Fibroblast of skin of right biceps (primary cell): ENCODE measurements at regions not wholly inside any gene's neighbourhood (a gene's known extent, or its start where the extent isn't known, plus 50 kb on each side); places are given as distances from the start of the nearest gene placed in this dataset.
"Not testable (repeated sequence)": the region's sequence is repeated elsewhere in the genome, so short reads cannot be mapped to it uniquely, and the experiment has no call there.

Experiments used
- DNase-seq: peaks from one replicate; pipeline ENCODE4 v3.0.0-alpha.2; 2013

GRCh38 chr14:86087377-86087776 is 557.4 kb downstream of the FLRT2 start:
- no peak for DNase-seq

DNA sequence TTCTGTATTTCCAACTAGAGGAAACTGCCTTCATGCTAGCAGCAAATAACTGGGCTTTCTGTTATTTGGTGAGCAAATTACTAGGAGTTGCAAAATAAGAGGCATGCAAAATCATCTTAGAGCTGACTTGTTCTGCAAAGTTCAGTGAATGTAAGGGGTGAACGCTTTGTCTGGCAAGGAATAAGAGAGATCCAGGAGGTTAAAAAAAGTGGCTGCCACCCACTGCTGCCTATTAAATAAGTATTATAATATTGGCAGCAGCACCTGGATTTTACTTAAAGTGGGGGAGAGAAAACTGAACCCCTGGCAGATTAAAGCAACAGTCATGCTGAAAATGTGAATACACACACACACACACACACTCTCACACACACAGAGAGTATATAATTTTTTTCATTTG is 557.0 kb downstream of the FLRT2 start:
- DNase-seq: no peak

- no peak for DNase-seq
Observed at GRCh38 chr14:86084097-86084496, 554.2 kb downstream of the FLRT2 start.

- DNase-seq: no peak
Observed at GRCh38 chr14:86083616-86084015, 553.7 kb downstream of the FLRT2 start.

DNA sequence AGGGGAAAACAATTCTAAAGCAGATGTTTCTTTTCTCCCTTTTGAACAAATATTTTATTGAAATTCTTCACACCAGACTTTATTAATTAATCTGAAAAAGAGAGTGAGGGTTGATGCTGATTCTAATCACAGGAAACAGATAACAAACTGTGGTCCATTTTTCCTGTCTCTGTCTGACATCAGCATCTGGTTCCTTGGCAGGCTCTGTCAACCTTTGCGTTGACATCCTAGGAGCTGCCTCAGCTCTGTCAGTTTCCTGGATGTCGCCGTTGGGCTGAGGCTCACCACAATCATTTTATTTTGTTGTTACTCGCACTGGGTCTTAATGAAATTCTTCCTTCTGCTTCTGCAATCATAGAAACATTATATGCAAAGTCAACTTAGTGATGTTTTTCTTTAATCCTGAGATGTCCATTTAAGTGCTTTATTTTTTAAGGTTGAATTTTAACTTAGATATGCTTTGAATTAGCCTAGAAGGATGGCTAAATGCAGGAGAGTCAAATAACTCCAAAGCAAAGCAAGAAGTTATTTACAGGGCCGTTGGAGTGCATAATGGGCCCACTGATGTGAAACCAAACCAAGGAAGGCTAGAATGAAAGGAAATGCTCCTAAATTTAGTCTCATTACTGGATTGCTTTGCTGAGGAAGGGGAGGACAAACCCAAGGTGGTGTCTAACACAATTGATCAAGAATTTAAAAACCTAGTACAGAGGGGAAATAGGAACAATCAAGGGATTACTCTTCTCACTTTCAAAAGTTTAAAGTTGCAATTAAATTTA is 542.4 kb downstream of the FLRT2 start:
- peak; percentile 38 for DNase-seq

GRCh38 chr14:86066651-86067050 is 536.7 kb downstream of the FLRT2 start:
- DNase-seq: no peak

DNA sequence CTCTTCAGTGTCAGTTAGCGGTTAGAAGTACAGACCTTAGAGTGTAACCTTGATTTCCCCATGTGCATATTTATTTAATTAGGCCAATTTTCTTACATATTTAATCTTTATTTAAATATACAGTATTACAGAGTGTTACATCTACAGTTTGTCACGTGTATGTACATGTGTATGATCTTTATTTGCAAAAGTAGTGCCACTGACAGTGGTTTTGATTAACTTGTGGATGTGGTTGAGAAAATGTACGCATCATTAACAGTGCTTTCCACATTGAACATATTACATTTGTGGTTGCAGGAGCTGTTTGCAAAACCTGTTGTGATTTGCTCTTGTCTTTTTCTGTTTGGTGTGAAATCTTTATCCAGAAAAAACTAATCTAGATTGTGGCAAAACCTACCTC is 535.5 kb downstream of the FLRT2 start:
- peak; percentile 8 for DNase-seq

DNA sequence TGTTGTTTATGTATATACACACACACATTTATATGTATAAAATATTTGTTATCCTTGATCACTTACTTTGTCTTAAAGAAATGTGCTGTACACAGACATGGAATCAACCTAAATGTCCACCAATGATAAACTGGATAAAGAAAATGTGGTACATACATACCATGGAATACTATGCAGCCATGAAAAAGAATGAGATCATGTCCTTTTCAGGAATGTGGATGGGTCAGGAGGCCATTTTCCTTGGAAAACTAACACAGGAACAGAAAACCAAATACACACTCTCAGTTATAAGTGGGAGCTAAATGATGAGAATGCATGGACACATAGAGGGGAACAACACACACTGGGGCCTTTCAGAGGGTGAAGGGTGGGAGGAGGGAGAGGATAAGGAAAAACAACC is 534.7 kb downstream of the FLRT2 start:
- not testable (repeated sequence) for DNase-seq

GRCh38 chr14:86057018-86057667 is 527.2 kb downstream of the FLRT2 start:
- peak; percentile 37 for DNase-seq

DNA sequence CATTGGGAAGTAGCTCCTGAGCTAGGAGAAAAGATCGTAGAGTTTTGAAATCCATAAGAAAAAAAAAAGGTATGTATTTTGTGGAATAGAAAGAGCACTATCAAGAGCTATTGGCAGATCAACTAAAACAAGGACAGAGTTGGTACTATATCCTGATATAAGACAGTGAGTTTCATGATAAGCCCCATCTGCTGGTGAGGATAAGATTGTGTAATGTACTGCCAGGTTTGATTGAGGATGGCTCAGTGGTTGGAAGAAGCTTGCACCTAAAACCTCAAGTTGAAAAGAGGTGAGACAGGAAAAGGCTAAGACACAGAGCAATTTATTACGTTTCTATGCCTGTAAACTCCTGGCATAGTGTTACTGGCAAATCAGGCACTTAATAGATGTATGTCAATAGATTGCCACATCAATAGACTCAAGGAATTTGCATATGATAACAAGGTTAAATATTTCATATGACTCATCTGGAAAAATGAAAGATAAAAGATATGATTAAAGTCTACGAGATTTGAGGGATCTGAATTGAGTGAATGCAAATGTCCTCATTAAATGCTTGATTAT is 525.6 kb downstream of the FLRT2 start:
- peak; percentile 19 for DNase-seq

DNA sequence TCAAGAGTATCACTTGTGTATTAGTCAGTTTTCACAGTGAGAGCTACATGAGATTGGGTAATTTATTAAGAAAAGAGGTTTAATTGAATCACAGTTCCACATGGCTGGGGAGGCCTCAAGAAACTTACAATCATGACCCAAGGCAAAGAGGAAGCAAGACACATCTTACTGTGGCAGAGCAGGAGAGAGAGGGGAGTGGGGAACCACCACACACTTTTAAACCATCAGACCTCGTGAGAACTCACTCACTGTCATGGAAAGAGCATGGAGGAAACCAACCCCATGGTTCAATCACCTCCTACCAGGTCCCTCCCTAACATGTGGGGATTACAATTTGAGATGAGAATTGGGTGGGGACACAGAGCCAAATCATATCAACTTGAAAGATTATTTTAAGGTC is 522.9 kb downstream of the FLRT2 start:
- no peak for DNase-seq

DNA sequence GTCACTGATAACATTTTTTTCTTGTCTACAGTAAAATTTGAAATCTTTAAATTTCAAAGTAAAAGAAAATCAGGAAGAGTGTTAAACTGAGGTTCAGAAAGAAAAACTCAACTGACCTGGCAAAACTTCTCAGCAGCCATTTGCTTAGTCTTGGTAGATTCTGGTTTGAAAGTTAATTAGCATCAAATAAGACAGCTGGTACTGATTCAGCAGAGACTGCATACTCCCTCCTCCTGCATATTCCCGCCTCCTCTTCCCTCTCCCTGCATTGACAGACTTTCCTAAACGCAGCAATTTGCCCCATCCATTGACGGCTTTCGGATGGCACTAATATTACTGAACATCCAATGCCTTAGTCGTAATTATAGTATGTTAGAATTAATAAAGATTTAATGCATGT is 520.8 kb downstream of the FLRT2 start:
- no peak for DNase-seq

DNA sequence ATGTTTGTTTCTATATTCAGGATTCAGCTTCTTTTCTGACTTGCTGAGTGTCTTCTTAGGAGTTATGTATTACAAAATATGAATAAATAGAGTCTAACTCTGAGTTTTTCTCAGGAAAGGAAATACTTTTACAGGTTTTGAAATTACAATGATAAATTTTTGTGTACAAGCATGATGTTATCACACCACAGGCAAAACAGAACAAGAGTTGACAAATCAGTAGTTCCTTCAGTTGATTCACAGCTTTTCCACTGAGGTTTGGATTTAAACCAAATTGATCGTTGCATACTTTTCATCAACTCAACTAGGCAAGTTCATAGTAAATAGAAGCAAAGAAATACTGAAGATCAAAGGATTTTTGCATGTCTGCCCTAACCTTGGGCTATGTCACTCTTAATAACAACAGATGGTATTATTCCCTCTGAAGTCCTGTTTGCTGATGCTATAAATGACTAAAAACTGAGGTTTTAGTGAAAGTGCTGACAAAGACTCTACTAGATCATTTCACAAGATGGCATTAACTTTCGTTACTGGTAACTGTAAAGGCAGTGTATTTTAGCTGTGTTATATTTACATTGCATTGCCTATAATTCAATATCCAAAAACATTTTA is 520.2 kb downstream of the FLRT2 start:
- DNase-seq: peak; percentile 7

DNA sequence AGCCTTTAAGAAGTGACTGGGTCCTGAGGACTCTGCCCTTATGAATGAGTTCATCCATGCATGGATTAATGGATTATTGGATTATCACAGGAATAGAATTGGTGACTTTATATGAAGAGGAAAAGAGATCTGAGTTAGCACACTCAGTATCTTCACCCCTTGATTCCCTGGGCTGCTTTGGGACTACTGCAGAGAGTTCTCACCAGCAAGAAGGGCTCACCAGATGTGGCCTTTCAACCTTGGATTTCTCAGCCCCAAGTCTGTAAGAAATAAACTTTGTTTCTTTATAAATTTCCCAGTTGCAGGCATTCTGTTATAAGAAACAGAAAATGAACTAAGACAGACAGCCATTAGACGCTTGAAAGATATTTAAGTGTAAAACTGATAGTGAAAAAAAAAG is 509.2 kb downstream of the FLRT2 start:
- no peak for DNase-seq

GRCh38 chr14:86038387-86039042 is 508.6 kb downstream of the FLRT2 start:
- peak; percentile 60 for DNase-seq

DNA sequence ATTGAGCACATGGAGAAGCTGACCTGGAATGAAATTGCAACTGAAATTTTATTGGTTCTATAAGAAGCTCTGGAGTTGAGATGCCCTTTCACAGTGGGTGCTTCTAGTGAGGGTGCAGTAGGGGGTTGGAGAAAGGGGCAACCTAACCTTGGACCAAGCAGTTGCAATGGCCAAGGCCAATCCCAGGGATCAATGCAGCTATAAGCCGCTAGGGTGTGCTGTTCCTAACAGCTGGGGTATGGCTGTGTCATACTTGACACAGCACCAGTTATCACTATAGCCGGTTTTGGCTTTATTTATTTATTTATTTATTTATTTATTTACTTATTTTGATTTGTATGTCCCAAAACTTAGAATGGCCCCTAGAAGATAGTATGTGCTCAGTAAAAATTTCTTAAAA is 505.9 kb downstream of the FLRT2 start:
- DNase-seq: peak; percentile 8

GRCh38 chr14:86027990-86028389 is 498.0 kb downstream of the FLRT2 start:
- no peak for DNase-seq

- no peak for DNase-seq
Observed at GRCh38 chr14:86027144-86027543, 497.2 kb downstream of the FLRT2 start.

DNA sequence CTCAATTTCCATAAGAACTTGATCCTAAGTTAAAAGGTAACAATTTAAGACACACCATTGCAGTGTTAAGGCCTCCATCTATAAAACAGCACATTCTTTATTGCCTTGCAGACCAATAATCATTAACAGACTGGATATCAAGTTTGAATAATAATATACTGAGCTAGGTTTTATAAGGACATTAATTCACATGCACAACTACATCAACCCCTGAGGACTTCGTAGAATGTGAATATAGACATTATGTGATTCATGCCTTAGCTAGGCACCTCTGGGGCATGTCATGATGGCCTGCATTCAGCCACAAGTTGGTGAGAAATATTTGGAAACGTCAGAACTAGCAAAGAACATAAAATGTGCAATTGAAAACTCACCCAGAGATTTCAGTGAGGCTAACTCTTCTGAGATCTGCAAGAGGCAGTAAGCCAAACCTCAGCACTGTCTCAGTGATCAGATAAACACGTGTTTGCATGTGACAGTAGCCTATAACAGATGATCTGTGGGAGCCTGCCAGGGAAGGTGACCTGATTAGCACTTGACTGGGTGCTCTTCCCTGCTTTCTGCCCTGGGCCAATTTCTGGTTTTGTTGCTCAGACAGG is 492.2 kb downstream of the FLRT2 start:
- peak; percentile 93 for DNase-seq

DNA sequence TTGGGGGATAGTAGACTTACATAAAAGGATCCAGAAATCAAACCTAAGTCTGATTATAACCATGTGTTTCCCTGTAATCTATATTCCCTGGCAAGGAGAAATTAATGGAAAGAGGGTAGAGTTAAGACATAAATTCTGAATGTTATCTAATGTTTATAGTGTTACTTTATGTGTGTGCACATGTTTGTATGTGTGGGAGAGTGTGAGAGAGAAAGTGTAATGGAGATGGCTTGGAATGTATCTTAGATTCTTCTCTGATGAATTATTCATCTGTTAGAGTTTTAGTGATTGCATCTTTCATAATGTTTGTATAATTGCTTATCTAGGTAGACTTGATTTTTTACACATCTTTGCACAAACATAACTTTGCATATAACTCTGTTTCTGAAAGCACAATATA is 490.9 kb downstream of the FLRT2 start:
- peak; percentile 37 for DNase-seq

DNA sequence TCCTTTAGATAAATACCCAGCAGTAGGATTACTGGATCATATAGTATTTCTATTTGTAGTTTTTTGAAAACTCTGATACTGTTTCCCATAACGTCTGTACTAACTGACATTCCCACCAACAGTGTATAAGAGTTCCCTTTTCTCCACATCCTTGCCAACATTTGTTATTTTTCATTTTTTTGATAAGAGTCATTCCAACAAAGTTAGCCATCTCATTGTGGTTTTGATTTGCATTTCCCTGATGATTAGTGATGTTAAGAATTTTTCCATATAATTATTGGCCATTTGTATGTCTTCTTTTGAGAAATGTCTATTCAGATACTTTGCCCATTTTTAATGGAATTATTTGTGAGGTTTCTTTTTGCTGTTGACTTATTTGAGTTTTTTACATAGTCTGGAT is 486.0 kb downstream of the FLRT2 start:
- DNase-seq: peak; percentile 88

- DNase-seq: peak; percentile 40
Observed at GRCh38 chr14:86015511-86015910, 485.6 kb downstream of the FLRT2 start.

GRCh38 chr14:86013641-86014040 is 483.7 kb downstream of the FLRT2 start:
- peak; percentile 68 for DNase-seq
